Stimulated activated CD8-positive, alpha-beta memory T cell treated with anti-CD3 and anti-CD28 coated beads, Interleukin-4, amount 100 ng/mL, for 48 hours (primary cell): ENCODE measurements at regions not wholly inside any gene's neighbourhood (a gene's known extent, or its start where the extent isn't known, plus 50 kb on each side); places are given as distances from the start of the nearest gene placed in this dataset.

Experiments used
- DNase-seq: peaks from one replicate; pipeline ENCODE4 v3.0.0-alpha.2; 2020

DNA sequence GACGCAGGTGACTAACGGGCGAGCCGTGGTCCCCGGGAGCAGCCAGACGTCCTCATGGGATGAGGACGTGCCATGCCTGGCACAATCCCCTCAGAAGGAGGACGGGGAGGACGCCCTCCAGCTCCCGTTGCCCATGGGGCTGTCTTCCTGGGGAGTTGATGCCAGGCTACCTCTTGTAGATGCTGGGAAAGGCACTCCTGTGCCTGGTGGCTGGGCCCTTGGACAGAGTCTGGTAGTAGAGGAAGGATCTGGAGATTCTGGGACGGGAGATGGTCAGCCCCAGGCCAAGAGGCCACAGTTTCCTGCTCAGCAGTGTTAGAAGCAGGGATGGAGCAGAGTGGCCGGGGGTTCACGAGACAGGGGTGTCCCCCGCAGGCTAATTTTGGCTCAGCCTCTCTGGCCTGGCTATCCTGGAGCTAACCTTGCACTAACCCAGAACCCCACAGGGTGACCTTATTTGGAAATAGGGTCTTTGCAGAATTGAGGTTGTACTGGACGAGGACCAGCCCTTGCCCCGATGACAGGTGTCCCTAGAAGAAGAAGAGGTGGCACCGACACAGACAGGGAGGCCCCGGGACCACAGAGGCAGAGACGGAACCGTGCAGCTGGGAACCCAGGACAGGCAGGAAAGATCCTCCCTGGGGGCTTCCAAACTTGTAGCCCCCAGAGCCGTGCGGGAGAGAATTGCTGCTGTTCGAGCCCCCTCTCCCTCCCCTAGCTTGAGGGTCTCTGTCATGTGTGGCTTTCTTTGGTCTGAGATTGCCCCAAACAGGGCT lies 50.1 kb upstream of the ADRA2C start:
- no peak for DNase-seq

DNA sequence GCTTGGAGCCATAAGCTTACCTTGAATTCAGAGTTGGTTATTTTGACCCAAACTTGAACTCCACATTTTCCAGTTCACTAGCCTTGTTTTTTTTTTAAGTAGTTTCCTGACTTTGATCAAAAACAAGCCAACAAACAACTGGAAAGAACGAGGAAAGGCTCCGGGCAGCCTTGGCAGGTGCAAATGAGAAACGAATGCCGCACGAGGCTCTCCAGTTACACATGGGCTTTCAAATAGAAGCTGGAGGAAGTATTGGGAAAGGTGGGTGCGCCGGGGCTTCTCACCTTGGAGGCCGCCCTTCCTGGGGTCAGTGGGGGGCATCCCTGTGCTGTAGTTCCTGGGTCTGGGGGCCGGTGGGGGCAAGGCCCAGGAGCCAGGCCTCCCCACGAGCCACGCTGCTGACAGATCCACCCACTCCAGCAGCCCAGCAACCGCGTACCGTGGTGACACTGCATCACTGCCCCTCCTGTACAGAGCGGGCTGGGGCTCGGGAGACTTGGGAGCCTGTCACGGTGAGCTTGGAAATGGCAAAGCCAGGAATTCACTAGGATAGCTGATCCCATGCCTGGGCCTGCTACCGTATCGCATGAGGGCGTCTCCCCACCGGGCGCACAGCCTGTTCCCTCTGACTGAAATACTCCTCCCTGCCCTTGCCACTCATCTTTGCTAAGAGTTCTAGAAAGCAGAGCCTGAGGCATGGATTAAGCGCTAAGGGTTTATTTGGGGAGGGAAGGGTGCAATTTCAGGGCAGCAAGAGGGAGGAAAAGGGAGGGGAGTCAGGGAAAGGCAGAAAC lies 50.9 kb upstream of the ADRA2C start:
- no peak for DNase-seq

DNA sequence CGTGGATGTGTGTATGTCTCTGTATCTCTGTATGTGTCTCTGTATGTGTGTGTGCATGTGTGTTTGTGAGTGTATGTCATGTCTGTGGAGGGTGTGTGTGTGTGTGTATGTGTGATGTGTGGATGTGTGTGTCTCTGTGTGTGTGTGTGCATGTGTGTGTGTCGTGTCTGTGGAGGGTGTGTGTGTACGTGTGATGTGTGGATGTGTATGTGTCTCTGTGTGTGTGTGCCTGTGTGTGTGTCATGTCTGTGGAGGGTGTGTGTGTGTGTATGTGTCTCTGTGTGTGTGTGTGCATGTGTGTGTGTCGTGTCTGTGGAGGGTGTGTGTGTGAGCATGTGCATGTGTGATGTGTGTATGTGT lies 51.6 kb upstream of the ADRA2C start:
- DNase-seq, result no peak

DNA sequence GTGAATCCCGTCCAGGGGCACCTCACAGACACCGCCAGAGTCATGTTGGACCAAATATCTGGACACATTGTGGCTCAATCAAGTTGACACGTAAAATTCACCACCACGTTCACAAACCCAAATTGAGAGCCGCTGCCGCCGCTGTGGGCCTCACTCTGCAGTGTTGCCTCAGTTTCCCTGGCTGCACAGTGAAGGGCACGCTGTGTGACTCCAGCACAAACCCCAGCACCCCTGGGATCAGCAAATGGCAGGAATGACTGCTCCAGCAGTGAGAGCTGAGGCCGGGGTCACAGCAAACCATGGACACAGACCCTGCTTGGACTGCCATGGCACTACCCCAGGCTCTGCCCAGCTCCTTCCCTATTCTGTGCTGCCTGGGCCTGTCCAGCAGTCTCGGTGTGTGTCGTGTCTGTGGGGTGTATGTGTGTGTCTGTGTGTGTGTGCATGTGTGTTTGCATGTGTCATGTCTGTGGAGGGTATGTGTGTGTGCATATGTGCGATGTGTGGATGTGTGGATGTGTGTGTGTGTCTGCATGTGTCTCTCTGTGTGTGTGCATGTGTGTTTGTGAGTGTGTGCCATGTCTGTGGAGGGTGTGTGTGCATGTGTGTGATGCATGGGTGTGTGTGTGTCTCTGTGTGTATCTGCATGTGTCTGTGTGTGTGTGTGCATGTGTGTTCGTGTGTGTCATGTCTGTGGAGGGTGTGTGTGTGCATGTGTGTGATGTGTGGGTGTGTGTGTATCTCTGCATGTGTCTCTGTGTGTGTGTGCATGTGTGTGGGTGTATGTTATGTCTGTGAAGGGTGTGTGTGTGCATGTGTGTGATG lies 52.2 kb upstream of the ADRA2C start:
- DNase-seq, result no peak

DNA sequence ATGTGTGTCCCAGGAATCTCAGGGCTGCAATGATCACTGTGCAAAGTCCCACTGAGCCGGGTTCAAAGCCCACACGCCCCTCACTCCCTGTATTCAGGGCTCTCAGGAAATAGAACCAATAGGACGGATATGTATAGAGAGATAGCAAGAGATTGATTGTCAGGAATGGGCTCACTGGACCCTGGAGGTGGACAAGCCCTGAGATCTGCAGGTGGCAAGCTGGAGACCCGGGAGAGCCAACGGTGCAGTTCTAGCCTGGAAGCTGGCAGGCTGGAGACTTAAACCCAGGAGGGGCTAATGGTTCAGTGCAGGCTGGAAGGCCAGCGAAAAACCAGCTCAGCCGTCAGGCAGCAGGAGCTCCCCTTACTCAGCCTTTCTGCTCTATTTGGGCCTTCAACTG lies 52.8 kb upstream of the ADRA2C start:
- DNase-seq, result no peak

DNA sequence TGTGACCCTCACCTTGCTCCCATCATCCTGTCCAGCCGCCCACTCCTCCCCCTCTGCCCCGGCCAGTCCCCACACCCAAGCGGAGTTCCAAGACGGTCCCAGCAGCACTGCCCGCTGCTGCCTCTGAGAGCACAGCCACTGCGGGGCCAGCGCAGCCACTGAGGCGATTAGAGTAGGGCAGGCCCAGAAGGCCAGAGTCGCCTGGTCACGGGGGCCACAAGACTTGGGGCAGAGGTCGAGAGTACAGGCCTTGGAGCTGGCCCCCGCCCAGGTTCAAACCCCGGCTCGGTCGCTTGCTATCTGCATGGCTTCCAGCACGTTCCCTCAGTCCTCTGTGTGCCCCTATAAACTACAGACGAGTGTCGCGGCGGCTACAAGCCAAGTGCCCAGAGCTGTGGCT lies 53.2 kb upstream of the ADRA2C start:
- no peak for DNase-seq

DNA sequence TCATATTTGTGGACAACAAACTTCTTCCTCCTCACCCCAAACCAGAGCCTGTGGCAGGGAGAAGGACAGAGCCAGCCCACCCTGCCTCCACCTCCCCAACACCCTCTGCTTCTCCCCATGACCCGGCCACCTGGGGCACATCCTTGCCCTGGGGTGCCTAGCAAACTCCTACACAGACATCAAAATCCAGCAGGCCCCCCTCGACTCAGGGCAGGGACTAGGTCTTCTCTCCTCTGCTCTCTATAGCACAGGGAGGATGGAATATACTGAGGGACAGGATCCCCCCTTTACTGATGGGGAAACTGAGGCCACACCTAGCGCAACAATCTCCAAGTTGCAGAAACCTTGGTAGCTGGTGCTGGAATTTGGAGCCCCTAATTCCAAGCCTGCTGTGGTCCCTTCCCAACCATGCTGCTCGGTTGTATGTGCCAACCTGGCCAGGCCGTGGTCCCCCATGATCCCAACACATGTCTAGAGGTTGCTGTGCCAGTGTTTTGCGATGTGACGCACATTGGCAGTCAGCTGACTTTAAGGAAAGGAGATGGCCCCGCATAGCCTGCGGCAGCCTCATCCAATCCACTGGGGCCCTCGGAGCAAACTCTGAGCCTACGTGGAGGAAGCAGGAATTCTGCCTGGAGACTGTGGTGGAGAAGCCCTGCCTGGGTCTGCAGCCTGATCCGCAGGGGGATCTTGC lies 53.9 kb upstream of the ADRA2C start:
- DNase-seq, result no peak

DNA sequence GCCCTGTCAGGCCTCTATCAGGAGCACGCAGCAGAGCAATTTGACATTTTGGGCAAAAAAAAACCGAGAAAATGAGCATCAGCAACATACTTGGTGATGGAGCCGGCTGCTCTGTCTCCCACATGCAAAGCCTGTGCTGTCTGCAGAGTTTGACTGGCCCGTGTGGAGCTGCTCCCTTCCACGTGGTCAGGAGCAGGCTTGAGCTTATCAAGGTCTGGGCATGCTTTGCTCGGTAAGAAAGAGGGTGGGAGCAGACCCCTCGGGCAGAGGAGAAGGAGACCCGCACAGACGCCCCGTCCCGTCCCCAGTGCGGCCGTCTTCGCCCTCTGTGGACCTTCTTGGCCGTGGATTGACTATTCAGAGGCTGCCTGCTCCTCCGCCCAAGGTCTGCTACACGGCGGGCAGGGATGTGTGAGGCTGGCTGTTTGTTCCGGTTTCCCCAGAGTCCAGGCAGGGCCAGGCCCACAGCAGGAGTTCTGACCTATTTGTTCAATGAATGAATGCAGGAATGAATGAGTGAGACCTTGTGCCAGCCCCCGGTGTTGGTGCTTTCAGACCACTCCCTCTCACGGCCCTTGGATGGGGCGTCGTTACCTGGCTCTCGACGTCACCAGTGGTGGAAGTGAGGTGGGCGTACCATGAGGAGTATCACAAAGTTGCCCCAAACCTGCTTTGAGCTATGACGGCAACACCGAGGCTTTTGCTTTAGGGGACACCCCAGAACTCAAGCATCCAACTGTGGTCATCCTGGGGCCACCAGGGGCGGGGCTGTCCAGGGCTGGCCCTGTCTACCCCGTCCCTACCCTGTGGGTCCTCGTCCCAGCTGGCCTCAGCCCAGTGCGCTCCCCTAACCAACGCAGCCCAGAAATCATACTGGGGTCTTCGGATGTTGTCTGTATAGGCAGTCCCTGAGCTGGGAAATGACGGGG lies 54.7 kb upstream of the ADRA2C start:
- DNase-seq, result no peak

DNA sequence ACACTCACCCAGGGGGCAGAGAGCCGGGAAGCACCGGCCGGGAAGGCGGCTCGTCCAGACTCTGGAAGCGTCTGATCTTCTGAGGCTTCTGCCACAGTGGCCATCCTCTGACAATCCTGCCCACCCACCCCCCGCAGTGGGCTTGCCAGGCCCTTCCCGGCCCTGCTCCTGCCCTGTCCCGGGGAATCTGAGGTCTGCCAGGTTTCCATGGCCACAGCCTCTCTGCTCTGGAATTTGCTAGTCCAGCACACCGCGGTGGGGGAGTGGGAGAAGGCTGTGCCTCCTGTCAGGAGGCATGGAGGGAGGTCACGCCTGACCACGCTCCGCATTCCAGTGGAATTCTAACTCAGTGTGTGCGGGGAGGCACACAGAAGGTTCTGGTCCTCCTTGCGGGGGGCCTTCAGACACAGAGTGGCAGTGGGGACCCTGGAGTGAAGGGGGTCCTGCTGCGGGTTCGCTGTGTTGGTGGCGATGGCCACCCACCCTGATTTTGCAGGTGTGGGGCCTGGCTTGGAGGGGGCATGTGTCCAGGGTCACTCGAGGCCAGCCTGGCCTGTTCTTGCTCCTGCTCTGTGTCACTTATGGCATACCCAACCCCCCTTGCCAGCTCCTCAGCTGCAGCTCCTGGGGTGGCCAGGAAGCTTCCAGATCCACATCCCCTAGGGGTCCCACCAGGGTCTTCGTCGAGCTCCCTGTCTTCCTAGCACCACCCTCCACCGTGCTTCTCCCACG lies 55.6 kb upstream of the ADRA2C start:
- DNase-seq, result no peak

DNA sequence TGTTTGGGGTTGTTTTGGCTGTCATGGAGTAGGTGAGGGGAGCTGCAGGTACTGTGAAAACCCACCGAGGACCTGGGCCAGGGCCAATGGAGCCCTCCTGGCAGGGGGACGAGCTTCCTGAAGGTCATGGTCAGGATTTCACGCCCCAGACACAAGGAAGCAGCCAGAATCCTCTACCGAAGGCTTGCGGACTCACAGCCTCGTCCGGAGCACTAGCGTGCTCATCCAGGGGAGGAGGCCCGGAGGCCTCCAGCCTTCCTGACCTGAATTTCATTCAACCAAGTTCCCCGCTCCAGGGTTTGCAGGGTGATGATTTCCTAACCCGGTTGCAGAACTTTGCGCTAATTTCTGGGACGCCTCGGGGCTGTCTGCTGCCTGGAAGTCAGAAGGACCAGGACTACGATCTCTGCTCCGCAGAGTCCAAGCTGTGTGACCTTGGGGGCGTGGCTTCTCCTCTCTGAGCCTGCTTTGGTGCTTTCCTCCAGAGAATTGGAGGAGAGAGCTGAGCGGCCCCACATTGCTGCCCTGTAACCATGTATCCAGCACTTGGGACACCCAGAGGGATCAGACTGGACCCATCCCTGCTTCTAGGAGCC lies 56.2 kb upstream of the ADRA2C start:
- no peak for DNase-seq

DNA sequence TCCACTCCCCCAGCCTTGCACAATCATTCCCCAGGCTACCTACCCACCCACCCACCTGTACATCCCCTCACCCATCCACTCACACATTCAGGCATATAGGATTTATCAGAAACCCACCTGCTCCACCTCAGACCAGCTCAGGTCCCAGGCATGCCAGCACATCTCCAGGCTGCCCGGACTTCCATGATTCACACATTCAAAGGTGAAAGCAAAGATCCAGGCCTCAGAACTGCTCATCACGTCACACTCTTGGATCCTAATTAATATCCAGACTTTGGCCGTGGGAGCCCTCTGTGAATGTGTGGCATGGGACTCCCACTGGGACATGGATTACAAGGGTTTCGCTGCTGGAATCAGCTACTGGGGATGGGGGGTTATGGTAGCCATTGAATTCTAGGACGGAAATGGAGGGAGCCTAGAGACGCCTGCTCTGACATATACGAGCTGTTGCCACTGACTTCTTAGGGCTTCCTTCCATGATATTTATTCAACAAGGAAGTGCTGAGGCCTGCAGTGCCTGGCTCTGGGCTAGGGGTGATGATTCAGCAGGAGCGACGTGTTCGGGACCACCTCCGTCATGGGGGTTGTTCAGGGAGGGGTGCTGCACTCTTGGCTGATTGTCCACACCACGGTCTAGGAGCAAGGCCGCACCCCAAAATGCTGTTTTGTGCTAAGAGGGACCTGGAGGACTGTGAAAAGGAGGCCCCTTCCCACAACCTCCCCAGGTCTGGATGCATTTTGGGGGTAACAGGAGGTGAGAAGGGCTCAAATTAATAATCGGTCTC lies 56.9 kb upstream of the ADRA2C start:
- no peak for DNase-seq

DNA sequence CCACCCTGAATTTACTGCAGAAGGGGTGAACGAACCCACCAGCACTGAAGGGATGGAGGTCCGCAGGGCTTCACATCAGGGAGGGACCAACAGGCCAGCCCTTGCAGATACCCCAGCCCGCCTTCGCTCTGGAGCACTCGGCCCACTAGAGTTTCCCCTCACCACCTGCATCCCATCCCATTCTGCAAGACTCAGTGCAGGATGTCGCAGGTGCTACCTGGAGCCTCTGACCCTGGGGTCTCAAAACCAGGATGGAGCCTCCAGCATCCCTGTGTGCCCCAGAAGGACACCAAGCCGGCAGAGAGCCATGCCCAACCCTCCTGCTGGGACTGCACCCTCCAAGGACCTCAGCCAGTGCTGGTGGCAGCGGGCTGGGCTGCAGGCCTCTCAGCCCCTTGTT lies 57.6 kb upstream of the ADRA2C start:
- DNase-seq, result no peak

DNA sequence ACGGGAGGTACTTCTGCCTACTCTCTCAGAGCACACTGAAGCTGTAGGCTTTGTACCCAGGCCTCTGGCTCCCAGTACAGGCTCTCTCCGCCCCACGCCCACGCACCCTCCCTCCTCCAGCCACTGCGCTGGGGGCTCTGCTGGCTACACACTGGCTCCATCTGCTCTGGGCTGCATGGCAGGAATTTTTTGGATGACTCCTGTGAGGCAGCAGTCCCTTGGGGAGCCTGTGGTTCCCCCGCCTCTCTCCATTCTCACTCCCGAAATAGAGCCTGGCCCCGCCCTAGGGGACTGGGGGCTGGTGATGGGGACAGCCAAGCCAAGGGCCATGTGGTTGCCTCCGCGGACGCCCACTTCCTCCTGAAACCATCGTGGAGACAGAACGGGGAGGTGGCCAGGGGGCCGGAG lies 58.1 kb upstream of the ADRA2C start:
- DNase-seq, result no peak

DNA sequence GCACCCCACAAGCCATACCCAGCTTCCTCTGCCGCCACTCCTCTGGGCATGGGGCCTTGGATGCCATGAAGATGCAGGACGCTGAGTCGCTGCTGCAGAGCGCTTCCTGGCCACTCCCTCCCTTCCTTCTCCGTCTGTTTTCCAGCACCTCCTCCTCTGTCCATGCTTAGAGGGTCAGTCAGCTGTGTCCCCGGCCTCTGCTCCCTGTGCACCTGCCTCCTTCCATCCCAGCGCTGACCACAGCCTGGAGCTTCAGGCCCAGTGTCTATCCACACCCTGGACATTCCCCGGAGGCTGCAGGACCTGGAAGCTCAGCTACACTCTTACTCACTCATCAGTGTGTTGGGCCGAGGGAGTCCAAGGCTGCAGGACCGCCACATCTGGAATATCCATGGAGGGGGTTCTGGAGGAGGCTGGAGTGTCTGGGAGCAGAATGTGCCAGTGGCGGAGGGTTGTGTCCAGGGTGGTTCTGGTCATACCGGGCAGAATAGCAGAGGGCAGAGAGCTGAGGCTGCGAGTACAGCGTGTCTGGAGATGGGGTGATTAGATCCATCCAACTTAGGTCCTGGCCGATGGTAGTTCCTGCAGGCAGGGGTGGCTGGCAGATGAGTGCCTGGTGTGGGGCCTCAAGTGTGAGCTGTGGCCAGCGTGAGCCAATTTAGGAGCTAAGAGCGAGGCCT lies 58.6 kb upstream of the ADRA2C start:
- no peak for DNase-seq

DNA sequence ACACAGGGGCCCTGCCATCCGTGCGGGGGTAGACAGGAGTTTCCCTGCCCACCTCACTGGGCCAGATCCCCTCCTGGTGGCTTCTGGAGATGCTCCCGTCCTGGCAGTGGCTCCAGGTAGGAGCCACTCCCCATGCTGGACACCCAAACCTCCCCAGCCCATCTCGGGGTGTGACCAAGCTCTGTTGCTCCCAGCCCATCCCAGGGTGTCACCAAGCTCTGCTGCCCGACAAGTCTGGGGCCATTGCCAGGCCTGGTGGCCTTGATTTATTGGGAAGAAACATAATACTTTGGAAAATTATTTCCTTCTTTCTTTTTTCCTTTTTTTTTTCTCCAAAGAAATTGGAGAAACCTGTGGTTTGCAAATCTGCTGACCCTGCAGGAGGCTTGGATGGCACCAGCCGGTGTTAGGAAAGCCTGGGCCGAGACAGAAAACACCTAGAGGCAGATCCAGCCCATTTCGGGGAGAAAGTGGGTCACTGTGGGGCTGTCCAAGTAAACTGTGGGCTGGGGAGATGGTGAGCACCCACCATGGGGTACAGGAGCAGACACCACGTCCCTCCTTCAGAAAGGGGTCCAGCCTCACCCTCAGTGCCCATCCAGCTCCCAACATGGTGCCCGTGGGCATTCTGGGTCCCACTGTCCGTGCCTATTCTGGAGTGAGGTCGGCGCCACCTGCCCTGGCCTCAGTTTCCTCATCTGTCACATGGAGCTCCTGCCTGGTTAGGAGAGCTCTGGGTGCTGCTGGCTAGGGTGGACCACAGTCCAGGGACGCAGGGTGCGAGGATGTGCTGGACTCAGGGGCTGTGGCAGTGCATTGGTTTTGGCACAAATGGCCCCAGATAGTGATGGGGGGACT lies 59.4 kb upstream of the ADRA2C start:
- DNase-seq, result no peak

DNA sequence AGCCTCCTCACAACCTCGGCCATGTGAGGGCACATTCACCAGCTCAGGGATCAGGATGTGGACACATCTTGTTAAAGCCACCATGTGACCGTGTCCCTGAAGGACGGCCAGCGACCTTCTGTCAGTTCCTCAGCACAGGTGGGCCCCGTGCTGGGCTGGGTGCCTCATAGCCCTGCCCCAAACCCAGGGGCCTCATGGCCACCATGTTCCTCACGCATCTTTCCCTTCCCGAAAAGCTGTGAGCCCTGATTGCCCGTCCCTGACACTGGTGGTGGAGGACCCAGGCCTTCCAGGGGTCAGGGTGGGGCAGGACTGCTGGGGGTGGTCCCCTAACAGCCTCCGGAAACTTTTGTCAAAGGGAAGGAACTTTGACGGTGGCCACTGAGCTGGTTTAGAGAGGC lies 60.1 kb upstream of the ADRA2C start:
- DNase-seq, result no peak

DNA sequence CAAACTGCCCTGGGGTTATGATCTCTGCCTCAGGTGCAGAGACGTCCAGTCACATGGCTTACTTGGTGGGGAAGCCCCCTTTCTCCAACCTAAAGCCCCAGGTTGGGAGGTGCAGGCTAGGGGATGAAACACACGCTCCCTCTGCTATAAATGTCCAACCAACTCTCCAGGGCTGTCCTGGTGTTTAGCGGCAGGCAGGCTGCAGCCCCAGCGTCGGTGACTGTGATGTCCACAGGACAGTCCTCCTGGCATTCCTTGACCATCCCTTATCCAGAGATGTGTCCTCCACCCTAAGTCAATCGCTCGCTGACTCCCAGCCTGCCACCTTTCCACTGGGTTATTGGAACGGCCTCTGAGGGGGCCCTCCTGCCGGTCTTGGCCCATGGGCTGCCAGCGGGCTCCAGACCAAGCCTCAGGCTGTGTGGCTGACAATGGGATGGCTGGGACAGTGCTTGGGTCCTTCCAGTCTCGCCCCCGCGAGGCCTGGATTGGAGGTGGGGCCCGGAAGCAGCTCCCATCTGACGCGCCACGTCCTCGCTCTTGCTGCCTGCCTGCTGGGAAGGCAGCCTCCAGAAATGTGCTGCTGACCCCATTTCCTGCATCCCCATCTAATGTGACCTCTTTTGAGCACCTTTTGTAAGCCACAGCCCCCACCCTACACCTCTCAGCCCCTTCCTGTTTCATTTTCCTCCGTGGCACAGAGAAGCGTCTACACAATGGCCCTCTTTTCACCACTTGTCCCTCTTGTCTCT lies 60.8 kb upstream of the ADRA2C start:
- DNase-seq, result no peak

DNA sequence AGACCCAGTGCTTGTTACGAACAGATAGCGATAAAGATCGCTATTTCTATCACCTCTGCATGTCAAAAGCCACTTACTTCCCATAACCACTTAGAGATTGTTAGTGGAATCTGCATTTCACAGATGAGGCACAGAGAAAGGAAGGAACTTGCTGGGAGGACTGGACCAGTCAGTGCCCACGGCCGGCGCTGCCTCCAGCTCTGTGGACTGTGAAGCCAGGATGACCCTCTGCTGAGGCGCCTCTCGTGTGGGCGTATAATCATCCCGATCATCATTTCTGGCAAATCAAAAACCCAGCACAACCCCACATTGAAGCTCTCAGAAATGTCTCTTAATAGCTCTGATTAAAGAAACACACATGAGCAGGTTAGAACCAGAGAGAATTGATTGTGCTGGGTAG lies 61.5 kb upstream of the ADRA2C start:
- no peak for DNase-seq
